ENCODE measurements at regions not wholly inside any gene's neighbourhood (a gene's known extent, or its start where the extent isn't known, plus 50 kb on each side); places are given as distances from the start of the nearest gene placed in this dataset.

- TF ChIP-seq CTCF (IDR thresholded peaks at IDR 0.05) (no peak), PBX3 (IDR thresholded peaks at IDR 0.05) (no peak), NRF1 (IDR thresholded peaks at IDR 0.05; ENCODE audit: low read depth, low read length) (no peak), TAF1 (IDR thresholded peaks at IDR 0.05; ENCODE audit: borderline replicate concordance, low read depth, low read length) (no peak), EZH2phosphoT487 (IDR thresholded peaks at IDR 0.05; ENCODE audit: borderline replicate concordance, low read depth) (no peak), JUND (IDR thresholded peaks at IDR 0.05) (no peak), USF1 (IDR thresholded peaks at IDR 0.05; ENCODE audit: borderline replicate concordance, low read depth) (no peak), EP300 (IDR thresholded peaks at IDR 0.05; ENCODE audit: borderline replicate concordance in 1 of 2, low read depth in 1 of 2, low read length in 1 of 2) (no peak)
These were observed 312.0 kb upstream of the DUSP10 start for GRCh38 chr1:222053790-222054294.
